OCI-LY7 (cell line): ENCODE measurements at regions not wholly inside any gene's neighbourhood (a gene's known extent, or its start where the extent isn't known, plus 50 kb on each side); places are given as distances from the start of the nearest gene placed in this dataset.

ENCODE experiments used
- BruUV-seq: library from RNA; stranded (reverse); fragments of 400-500 nt; replicated peaks from 2 replicates; lab custom pipeline; 2021; lab: Mats Ljungman, UMichigan
- CTCF ChIA-PET: fragments of 300-600 bp; sonication (Branson Sonifier 250); formaldehyde crosslinking; loops from one replicate; lab custom pipeline; 2022; ENCODE audit warnings: antibody characterized with exemption; ENCODE audit not compliant: unreplicated experiment; lab: Charles Lee
- POLR2A ChIA-PET: fragments of 300-600 bp; sonication (Branson Sonifier 250); formaldehyde crosslinking; loops from one replicate; lab custom pipeline; 2022; ENCODE audit warnings: antibody characterized with exemption; lab: Charles Lee
- DNase-seq: peaks from one replicate; pipeline ENCODE4 v3.0.0-alpha.2; 2015; ENCODE audit warnings: low spot score
- H2AFZ ChIP-seq: fragments of 200-600 bp; sonication (generic), shearing (Covaris generic); 2 replicates; pipeline ENCODE4 v1.6.1; 2014; ENCODE audit warnings: mild to moderate bottlenecking, antibody characterized with exemption, low read length, moderate library complexity
- H3K27ac ChIP-seq: fragments of 200-600 bp; sonication (generic); 2 replicates; pipeline ENCODE4 v1.5.1; 2014; ENCODE audit warnings: mixed run types, low read depth, mild to moderate bottlenecking, moderate library complexity, low read length, inconsistent platforms; ENCODE audit not compliant: poor library complexity, severe bottlenecking
- H3K36me3 ChIP-seq: fragments of 200-600 bp; sonication (generic); 2 replicates; pipeline ENCODE4 v1.6.1; 2014; ENCODE audit warnings: mild to moderate bottlenecking, antibody characterized with exemption, low read length, moderate library complexity, mixed read lengths; ENCODE audit not compliant: insufficient read depth
- H3K4me1 ChIP-seq: fragments of 200-600 bp; sonication (generic); 2 replicates; pipeline ENCODE4 v1.5.1; 2014; ENCODE audit warnings: mild to moderate bottlenecking, low read length; ENCODE audit not compliant: insufficient read depth, poor library complexity, severe bottlenecking
- H3K4me2 ChIP-seq: fragments of 200-600 bp; sonication (generic); 2 replicates; pipeline ENCODE4 v1.6.1; 2014; ENCODE audit warnings: mild to moderate bottlenecking, low read length
- H3K4me3 ChIP-seq: fragments of 200-600 bp; sonication (generic); 2 replicates; pipeline ENCODE4 v1.5.1; 2014; ENCODE audit warnings: mild to moderate bottlenecking, low read depth, low read length; ENCODE audit not compliant: poor library complexity, severe bottlenecking
- H3K79me2 ChIP-seq: fragments of 200-600 bp; sonication (generic); 2 replicates; pipeline ENCODE4 v1.6.1; 2016; ENCODE audit warnings: low read depth, mild to moderate bottlenecking, low read length, moderate library complexity, mixed read lengths; ENCODE audit not compliant: insufficient read depth
- H3K9me2 ChIP-seq: fragments of 200-600 bp; sonication (generic); 2 replicates; pipeline ENCODE4 v1.6.1; 2016; ENCODE audit warnings: mild to moderate bottlenecking, low read length, mixed read lengths; ENCODE audit not compliant: insufficient read depth
- H3K9me3 ChIP-seq: fragments of 200-600 bp; sonication (generic); 2 replicates; pipeline ENCODE4 v1.6.1; 2014; ENCODE audit warnings: mild to moderate bottlenecking, mixed run types, low read length, mixed read lengths
- H4K20me1 ChIP-seq: fragments of 200-600 bp; sonication (generic); 2 replicates; pipeline ENCODE4 v1.6.1; 2014; ENCODE audit warnings: mild to moderate bottlenecking, antibody characterized with exemption, low read length, moderate library complexity, mixed read lengths; ENCODE audit not compliant: insufficient read depth
- CTCF ChIP-seq: fragments of 200-600 bp; sonication (generic); conservative IDR thresholded peaks from 2 replicates; pipeline ENCODE4 v1.5.1; 2014; ENCODE audit warnings: mild to moderate bottlenecking, antibody characterized with exemption, low read length, moderate library complexity, mixed read lengths
- EZH2phosphoT487 ChIP-seq: fragments of 200-600 bp; sonication (generic); IDR thresholded peaks from 2 replicates; pipeline ENCODE4 v1.6.1; 2018; ENCODE audit warnings: low read depth, borderline replicate concordance, mild to moderate bottlenecking, mixed run types, antibody characterized with exemption, low read length, moderate library complexity, mixed read lengths
- intact Hi-C: fragments of 100-400 bp; cut with micrococcal nuclease; formaldehyde crosslinking; loops from one replicate; pipeline ENCODE4 v1.10.0; 2022; ENCODE audit not compliant: unreplicated experiment

- H3K4me2 ChIP-seq, result no peak overlapping the region
- TF ChIP-seq CTCF, result no peak
- no peak for TF ChIP-seq EZH2phosphoT487
- H3K4me3 ChIP-seq, result no peak overlapping the region
- POLR2A ChIA-PET, result no interaction called here
- no peak for DNase-seq
- intact Hi-C loops, result no loop called here
- no peak overlapping the region for H2AFZ ChIP-seq
- no peaks in the 10 kb centered on the region for H4K20me1 ChIP-seq
- BruUV-seq, result no TSS peak
- H3K9me2 ChIP-seq, result no peaks in the 10 kb centered on the region
- no peaks in the 10 kb centered on the region for H3K9me3 ChIP-seq
- no peak overlapping the region for H3K27ac ChIP-seq
- CTCF ChIA-PET, result no interaction called here
- no peaks in the 10 kb centered on the region for H3K79me2 ChIP-seq
- H3K4me1 ChIP-seq, result no peaks in the 10 kb centered on the region
- H3K36me3 ChIP-seq, result no peaks in the 10 kb centered on the region
These were observed 144.1 kb upstream of the B3GAT1 start for GRCh38 chr11:134556186-134556585.

GRCh38 chr11:134555510-134555909 lies 143.5 kb upstream of the B3GAT1 start:
- H3K4me1 ChIP-seq, result no peaks in the 10 kb centered on the region
- H3K27ac ChIP-seq, result no peak overlapping the region
- intact Hi-C loops, result no loop called here
- no peak overlapping the region for H3K4me2 ChIP-seq
- TF ChIP-seq EZH2phosphoT487, result no peak
- no peak for TF ChIP-seq CTCF
- H3K36me3 ChIP-seq, result no peaks in the 10 kb centered on the region
- H3K4me3 ChIP-seq, result no peak overlapping the region
- no TSS peak for BruUV-seq
- no peak for DNase-seq
- no peak overlapping the region for H2AFZ ChIP-seq
- CTCF ChIA-PET, result no interaction called here
- no peaks in the 10 kb centered on the region for H4K20me1 ChIP-seq
- POLR2A ChIA-PET, result no interaction called here
- no peaks in the 10 kb centered on the region for H3K9me3 ChIP-seq
- H3K79me2 ChIP-seq, result no peaks in the 10 kb centered on the region
- no peaks in the 10 kb centered on the region for H3K9me2 ChIP-seq

- Histone ChIP-seq H3K36me3 (no peaks in the 10 kb centered on the region), H3K4me3 (no peak overlapping the region), H3K79me2 (no peaks in the 10 kb centered on the region), H4K20me1 (no peaks in the 10 kb centered on the region), H3K4me1 (no peaks in the 10 kb centered on the region), H3K9me2 (no peaks in the 10 kb centered on the region), H3K4me2 (no peak overlapping the region), H2AFZ (no peak overlapping the region), H3K9me3 (no peaks in the 10 kb centered on the region), H3K27ac (no peak overlapping the region)
- intact Hi-C loops, result no loop called here
- TF ChIP-seq EZH2phosphoT487, result no peak
- TF ChIP-seq CTCF, result no peak
- ChIA-PET POLR2A (no interaction called here), CTCF (no interaction called here)
- no TSS peak for BruUV-seq
- no peak for DNase-seq
These were observed 142.8 kb upstream of the B3GAT1 start for GRCh38 chr11:134554861-134555260.
